Endothelial cell of umbilical vein (primary cell): ENCODE measurements at regions not wholly inside any gene's neighbourhood (a gene's known extent, or its start where the extent isn't known, plus 50 kb on each side); places are given as distances from the start of the nearest gene placed in this dataset.

ENCODE experiments used
- EZH2 ChIP-seq: IDR thresholded peaks from 2 replicates; pipeline ENCODE4 v1.6.1; 2012; ENCODE audit warnings: borderline replicate concordance, low read depth, mild to moderate bottlenecking, moderate library complexity, low read length, inconsistent platforms; ENCODE audit not compliant: severe bottlenecking
- FOS ChIP-seq: IDR thresholded peaks from 2 replicates; pipeline ENCODE4 v1.6.1; 2011; ENCODE audit warnings: mild to moderate bottlenecking, low read length, moderate library complexity, borderline replicate concordance; ENCODE audit not compliant: insufficient read depth
- GATA2 ChIP-seq: IDR thresholded peaks from 2 replicates; pipeline ENCODE4 v1.7.0; 2011; ENCODE audit warnings: low read depth, mild to moderate bottlenecking, moderate library complexity, mixed read lengths, low read length; ENCODE audit not compliant: insufficient read length, insufficient read depth
- JUN ChIP-seq: IDR thresholded peaks from 2 replicates; pipeline ENCODE4 v1.6.1; 2011; ENCODE audit warnings: borderline replicate concordance, low read depth; ENCODE audit not compliant: insufficient read length, insufficient read depth
- MAX ChIP-seq: IDR thresholded peaks from 2 replicates; pipeline ENCODE4 v1.6.1; 2011; ENCODE audit not compliant: insufficient read depth, insufficient read length
- MYC ChIP-seq: IDR thresholded peaks from one replicate; pipeline ENCODE4 v1.6.1; 2011; ENCODE audit warnings: mild to moderate bottlenecking, low read depth, low read length
- POLR2A ChIP-seq: IDR thresholded peaks from 2 replicates; pipeline ENCODE4 v1.6.1; 2012; ENCODE audit warnings: low read depth, mild to moderate bottlenecking, control low read depth, low read length
- POLR2AphosphoS5 ChIP-seq: IDR thresholded peaks from 2 replicates; pipeline ENCODE4 v1.6.1; 2012; ENCODE audit warnings: low read depth, mild to moderate bottlenecking, control low read depth, low read length, moderate library complexity; ENCODE audit not compliant: insufficient read depth
- TF ChIP-seq, protein P1 (sequence below), 2 donors: IDR thresholded peaks; 1 replicate in 1 of 2; 2 replicates in 1 of 2; pipeline ENCODE4 v1.5.1; 2011; ENCODE audit warnings: low read length in 2 of 2, mild to moderate bottlenecking in 2 of 2, moderate library complexity in 2 of 2, control low read depth in 1 of 2, inconsistent platforms in 1 of 2, low read depth in 1 of 2; ENCODE audit not compliant: insufficient read depth in 1 of 2; ENCODE audit errors: extremely low read depth in 1 of 2

DNA sequence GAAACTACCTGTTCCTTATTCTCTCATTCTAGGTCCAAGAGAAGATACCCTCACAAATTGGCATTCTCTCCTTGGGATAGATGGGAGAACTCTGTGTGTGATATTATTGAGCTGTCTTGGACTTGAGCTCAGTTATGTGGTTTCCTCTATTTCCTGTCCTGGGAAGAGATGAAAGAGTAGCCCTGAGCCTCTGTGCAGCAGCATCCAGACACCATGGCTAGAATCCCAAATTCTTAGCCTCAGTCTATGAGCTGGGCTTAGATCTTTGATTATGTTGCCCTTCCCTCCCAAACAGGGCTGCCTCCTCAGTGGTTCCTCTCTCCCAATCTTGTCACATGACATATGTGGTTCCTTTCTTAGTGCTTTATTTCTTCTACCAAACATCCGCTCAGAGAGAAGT, 290.7 kb downstream of the SPRY2 start:
- TF ChIP-seq, protein P1, sequence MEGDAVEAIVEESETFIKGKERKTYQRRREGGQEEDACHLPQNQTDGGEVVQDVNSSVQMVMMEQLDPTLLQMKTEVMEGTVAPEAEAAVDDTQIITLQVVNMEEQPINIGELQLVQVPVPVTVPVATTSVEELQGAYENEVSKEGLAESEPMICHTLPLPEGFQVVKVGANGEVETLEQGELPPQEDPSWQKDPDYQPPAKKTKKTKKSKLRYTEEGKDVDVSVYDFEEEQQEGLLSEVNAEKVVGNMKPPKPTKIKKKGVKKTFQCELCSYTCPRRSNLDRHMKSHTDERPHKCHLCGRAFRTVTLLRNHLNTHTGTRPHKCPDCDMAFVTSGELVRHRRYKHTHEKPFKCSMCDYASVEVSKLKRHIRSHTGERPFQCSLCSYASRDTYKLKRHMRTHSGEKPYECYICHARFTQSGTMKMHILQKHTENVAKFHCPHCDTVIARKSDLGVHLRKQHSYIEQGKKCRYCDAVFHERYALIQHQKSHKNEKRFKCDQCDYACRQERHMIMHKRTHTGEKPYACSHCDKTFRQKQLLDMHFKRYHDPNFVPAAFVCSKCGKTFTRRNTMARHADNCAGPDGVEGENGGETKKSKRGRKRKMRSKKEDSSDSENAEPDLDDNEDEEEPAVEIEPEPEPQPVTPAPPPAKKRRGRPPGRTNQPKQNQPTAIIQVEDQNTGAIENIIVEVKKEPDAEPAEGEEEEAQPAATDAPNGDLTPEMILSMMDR (IDR thresholded peaks at IDR 0.05; ENCODE audit: extremely low read depth in 1 of 2, insufficient read depth in 1 of 2, low read depth in 1 of 2, low read length in 2 of 2) = no peak
- TF ChIP-seq JUN = no peak
- no peak for TF ChIP-seq MAX
- TF ChIP-seq POLR2A = no peak
- no peak for TF ChIP-seq POLR2AphosphoS5
- TF ChIP-seq EZH2 = no peak
- TF ChIP-seq MYC = no peak
- TF ChIP-seq FOS = no peak
- TF ChIP-seq GATA2 = no peak
